ENCODE measurements at regions not wholly inside any gene's neighbourhood (a gene's known extent, or its start where the extent isn't known, plus 50 kb on each side); places are given as distances from the start of the nearest gene placed in this dataset.

GRCh38 chr2:104318001-104318665 lies 535.8 kb upstream of the POU3F3 start (continued):
- TF ChIP-seq JUND (IDR thresholded peaks at IDR 0.05; ENCODE audit: low read length): no peak

All from H1 (cell line).